Middle frontal gyrus (tissue), 1 donor: ENCODE measurements at regions not wholly inside any gene's neighbourhood (a gene's known extent, or its start where the extent isn't known, plus 50 kb on each side); places are given as distances from the start of the nearest gene placed in this dataset.
"Not testable (repeated sequence)": the region's sequence is repeated elsewhere in the genome, so short reads cannot be mapped to it uniquely, and the experiment has no call there.

Source experiments
- DNase-seq: peaks from one replicate; pipeline ENCODE4 v3.0.0-alpha.2; 2015; ENCODE audit warnings: low spot score; ENCODE audit errors: extremely low spot score

- no peak for DNase-seq
Measured at GRCh38 chr3:170711786-170712185, 125.9 kb upstream of the SLC7A14 start.

- DNase-seq: no peak
Measured at GRCh38 chr3:170709046-170709445, 123.2 kb upstream of the SLC7A14 start.

DNA sequence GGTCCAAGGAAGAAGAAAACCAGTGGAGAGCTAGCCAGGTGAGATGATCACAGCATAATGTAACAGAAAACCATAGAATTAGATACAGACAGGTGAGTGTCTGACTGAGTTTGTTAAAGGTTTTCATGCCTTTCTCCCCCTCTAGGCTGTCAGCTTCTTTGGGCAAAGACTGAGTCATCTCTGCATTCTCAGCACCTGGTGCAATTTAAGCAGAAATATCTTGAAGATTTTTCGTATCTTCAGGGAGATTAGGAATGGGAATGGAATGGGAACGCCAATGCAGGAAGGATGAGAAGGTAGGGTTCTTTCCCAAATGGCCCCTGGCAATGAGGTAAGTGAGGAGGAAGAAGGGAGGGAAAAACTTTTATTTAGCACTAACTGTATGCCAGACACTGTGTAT, 122.0 kb upstream of the SLC7A14 start:
- no peak for DNase-seq

- no peak for DNase-seq
Measured at GRCh38 chr3:170705131-170705530, 119.3 kb upstream of the SLC7A14 start.

DNA sequence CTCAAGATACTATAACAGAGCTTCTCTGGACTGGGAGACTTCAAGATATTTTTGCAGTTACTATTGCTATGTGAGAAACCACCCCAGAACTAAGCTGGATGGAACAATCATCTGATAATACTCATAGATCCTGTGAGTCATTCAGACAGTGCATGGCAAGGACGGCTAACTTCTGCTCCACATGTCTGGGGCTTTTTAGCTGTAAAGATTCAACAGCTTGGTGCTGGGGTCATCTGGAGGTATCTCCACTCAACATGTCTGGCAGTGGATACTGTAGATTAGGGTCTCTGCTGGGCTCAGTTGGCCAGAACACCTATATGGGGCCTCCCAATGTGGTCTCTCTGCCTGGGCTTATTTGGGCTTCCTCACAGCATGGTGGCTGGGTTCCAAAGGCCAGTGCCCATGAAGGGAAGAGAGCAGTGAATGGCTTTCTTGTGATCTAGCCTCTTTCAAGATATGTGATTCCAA, 117.3 kb upstream of the SLC7A14 start:
- no peak for DNase-seq

GRCh38 chr3:170701696-170702678, 116.1 kb upstream of the SLC7A14 start:
- no peak for DNase-seq

- DNase-seq: no peak
Measured at GRCh38 chr3:170700054-170700404, 114.2 kb upstream of the SLC7A14 start.

DNA sequence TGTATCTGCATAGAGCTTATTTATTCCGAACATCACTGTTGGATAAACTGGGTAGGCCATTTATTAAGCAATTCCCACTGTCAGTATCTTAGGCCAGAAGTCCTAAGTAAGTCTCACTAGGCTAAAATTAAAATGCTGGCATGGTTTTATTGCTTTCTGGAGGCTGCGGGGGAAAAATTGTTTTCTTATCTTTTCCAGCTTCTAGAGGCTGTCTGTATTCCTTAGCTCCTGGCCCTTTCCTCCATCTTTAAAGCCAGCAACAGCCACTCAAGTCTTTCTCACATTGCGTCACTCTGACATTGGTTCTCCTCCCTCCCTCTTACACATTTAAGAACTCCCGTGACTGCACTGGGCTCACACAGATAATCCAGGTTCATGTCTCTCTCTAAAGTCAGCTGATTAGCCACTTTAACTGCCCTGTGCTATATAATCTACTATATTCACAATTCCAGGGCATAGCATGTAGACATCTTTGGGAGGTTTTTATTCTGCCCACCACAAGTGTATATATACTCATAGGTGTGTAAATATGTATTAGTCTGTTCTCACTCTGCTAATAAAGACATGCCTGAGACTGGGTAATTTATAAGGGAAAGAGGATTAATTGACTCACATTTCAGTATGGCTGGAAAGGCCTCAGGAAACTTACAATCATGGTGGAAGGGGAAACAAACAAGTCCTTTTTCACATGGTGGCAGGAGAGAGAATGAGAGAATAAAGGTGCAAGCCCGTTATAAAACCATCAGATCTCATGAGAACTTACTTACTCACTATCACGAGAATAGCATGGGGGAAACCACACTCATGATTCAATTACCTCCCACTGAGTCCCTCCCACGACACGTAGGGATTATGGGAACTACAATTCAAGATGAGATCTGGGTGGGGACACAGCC, 113.5 kb upstream of the SLC7A14 start:
- no peak for DNase-seq

DNA sequence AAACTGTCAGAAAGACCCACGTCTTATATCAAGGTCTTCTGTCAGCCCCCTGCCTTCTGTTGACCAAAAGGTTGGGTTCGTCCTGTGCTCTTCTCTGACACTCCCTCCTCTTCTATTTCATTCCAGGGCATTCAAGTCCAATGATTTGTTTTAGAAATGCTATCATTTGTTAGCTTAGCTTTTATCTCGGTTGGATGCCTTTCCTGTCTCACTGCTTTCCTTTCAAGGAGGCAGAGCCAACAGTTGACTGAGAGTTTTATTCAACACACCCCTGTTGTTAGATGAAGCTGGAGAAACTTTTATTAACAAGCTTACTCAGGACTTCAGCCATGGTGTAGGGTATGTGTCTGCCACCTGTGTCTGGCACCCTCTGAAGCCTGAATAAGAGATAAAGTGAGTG, 112.0 kb upstream of the SLC7A14 start:
- DNase-seq: no peak

DNA sequence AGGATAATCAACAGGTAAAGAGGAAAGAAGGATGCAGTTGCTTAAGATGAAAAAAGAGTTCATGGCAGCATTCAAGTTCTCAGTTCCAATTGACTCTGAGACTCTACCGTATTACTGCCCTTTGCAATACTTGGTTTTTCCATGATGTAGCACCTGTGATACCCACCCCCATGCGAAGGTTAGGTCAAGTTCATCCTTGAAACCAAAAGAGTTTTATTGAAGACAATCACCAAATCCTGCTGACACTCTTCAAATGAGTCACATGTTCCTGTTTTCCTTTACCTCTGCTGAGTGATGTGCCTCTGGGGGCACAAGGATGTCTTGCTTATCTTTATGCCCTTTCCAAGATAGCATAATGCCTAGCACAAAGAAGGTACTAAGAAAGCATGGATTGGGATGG, 111.3 kb upstream of the SLC7A14 start:
- DNase-seq: no peak

- DNase-seq: no peak
Measured at GRCh38 chr3:170695486-170696064, 109.7 kb upstream of the SLC7A14 start.

DNA sequence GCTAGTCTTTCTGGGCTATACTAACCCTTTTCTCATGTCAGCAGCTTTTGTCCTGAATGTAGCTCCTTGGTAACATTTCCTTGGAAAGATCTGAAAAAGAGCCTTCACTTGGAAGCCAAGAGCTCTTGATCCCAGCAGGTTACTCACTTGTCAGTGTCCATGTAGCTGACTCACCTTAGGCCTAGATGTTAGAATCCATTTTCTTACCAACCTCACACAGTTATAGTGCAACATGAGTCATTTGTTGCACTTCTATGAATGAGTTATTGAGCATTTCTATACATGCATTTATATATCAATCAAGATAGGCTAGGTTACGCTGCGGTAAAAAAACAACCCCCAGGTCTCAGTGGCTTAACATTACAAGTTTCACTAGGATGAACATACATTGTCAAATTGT, 106.8 kb upstream of the SLC7A14 start:
- DNase-seq: no peak

- DNase-seq: no peak
Measured at GRCh38 chr3:170690661-170690981, 104.7 kb upstream of the SLC7A14 start.

- DNase-seq: peak; percentile 51
Measured at GRCh38 chr3:170689893-170690660, 104.2 kb upstream of the SLC7A14 start.

- no peak for DNase-seq
Measured at GRCh38 chr3:170689296-170689829, 103.5 kb upstream of the SLC7A14 start.

DNA sequence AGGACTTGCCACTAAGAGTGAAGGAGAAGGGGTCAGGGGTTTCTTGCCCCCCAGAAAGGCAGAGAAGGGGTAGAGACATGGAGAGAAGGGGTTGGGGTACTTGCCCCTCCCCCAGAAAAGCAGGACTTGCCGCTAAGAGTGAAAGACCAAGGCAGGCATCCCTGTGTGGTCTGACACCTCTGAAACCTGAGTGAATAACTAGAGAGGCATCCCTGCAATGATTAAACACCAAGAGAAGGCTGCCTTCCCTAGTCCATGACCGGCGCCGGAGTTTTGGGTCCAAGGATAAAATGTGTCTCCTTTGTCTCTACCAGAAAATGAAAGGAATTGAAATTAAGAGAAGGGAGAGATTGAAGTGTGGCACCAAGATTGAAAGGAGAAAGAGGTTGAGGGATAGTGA, 102.3 kb upstream of the SLC7A14 start:
- not testable (repeated sequence) for DNase-seq

- no peak for DNase-seq
Measured at GRCh38 chr3:170680593-170680992, 94.7 kb upstream of the SLC7A14 start.

DNA sequence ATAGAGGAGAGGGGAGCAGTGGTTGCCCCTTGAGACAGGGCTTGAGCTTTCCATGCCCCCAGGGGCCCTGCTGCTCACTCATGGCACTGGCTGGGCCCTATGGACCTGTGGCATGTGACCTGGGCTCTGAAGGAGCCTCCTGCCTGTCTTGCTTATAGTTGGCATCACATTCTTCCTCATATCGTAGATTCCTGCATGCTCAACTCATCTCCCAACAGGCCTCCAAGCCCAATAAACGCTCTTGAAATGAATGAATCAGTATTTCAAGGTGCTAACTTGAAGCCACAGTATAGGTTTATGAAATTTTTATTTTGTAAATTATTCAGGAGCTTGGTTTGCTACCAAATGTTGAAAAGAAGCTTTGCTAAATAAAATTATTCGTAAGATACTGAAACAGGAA, 93.3 kb upstream of the SLC7A14 start:
- no peak for DNase-seq

DNA sequence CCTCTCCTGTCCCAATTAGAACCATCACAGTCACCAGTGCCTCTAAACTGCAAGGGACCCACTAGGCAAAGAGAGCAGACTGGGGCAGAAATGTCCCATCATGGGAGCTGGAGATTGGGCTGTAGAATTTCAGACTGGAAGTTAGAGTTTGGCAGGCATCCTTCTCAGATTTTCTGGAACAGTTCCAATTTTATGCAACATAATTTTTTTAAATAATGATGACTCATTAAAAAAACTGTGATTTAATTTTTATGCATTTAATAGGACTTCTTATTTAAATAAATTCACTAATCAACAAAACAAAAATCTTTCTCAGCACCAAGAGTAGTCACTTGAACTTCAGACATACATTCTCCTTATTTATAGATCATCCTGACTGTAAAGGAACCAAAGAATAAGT, 84.6 kb upstream of the SLC7A14 start:
- DNase-seq: no peak

DNA sequence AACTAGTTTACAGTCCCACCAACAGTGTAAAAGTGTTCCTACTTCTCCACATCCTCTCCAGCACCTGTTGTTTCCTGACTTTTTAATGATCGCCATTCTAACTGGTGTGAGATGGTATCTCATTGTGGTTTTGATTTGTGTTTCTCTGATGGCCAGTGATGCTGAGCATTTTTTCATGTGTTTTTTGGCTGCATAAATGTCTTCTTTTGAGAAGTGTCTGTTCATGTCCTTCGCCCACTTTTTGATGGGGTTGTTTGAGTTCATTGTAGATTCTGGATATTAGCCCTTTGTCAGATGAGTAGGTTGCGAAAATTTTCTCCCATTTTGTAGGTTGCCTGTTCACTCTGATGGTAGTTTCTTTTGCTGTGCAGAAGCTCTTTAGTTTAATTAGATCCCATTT, 77.1 kb upstream of the SLC7A14 start:
- DNase-seq: not testable (repeated sequence)

- DNase-seq: no peak
Measured at GRCh38 chr3:170660139-170660538, 74.3 kb upstream of the SLC7A14 start.
